ENCODE measurements at regions not wholly inside any gene's neighbourhood (a gene's known extent, or its start where the extent isn't known, plus 50 kb on each side); places are given as distances from the start of the nearest gene placed in this dataset.

DNA sequence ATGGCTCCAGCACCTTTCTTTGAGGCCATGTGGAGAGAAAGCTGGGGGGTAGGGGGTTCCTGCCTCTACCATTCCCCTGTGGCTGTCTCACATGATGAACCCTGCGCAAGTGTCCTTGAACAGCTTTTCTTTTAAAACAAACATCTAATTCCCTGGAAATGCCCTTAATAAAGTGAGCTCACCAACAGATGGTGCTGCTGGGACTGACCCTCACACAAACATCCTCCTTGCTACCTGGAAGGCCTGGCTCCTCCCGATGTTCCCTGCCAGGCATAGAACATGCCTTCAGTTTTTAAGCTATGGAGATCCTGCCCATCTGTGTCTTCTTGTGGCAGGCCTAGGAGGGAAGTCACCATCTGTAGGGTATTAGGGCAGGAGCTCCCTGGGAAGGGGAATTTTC lies 60.7 kb upstream of the GATA6 start:
- DNase-seq (ENCODE audit: low read depth), result no peak
- in situ Hi-C loops (cut with HindIII; ENCODE audit: low sequenced_read_pairs), result no loop called here
- H3K4me3 ChIP-seq (ENCODE audit: low read depth, low read length), result no peak overlapping the region
- TF ChIP-seq, protein P1, sequence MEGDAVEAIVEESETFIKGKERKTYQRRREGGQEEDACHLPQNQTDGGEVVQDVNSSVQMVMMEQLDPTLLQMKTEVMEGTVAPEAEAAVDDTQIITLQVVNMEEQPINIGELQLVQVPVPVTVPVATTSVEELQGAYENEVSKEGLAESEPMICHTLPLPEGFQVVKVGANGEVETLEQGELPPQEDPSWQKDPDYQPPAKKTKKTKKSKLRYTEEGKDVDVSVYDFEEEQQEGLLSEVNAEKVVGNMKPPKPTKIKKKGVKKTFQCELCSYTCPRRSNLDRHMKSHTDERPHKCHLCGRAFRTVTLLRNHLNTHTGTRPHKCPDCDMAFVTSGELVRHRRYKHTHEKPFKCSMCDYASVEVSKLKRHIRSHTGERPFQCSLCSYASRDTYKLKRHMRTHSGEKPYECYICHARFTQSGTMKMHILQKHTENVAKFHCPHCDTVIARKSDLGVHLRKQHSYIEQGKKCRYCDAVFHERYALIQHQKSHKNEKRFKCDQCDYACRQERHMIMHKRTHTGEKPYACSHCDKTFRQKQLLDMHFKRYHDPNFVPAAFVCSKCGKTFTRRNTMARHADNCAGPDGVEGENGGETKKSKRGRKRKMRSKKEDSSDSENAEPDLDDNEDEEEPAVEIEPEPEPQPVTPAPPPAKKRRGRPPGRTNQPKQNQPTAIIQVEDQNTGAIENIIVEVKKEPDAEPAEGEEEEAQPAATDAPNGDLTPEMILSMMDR (IDR thresholded peaks at IDR 0.05; ENCODE audit: low read depth, low read length, missing control alignments), result peak; percentile 21

DNA sequence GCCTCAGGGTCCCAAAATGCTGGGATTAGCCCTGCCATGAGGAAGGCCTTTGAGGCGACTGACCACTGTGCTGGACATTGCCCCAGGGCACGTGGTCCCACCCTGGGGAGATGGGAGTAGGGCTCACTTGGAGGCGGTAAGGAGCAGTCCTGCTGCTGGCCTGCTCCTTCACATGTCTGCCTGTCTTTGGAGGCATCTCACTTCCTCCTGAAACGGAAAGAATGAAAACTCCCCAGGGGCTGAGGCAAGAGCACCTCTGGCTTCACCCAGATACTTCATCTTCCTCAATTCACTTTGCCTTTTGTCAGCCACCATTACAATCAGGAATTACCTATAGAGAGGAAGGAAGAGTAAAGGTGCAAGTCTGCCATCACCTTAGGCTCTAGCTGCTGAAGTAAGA lies 59.9 kb upstream of the GATA6 start:
- TF ChIP-seq, protein P1 (IDR thresholded peaks at IDR 0.05; ENCODE audit: low read depth, low read length, missing control alignments), result no peak
- in situ Hi-C loops (cut with HindIII; ENCODE audit: low sequenced_read_pairs), result no loop called here
- H3K4me3 ChIP-seq (ENCODE audit: low read depth, low read length), result no peak overlapping the region
- no peak for DNase-seq (ENCODE audit: low read depth)

DNA sequence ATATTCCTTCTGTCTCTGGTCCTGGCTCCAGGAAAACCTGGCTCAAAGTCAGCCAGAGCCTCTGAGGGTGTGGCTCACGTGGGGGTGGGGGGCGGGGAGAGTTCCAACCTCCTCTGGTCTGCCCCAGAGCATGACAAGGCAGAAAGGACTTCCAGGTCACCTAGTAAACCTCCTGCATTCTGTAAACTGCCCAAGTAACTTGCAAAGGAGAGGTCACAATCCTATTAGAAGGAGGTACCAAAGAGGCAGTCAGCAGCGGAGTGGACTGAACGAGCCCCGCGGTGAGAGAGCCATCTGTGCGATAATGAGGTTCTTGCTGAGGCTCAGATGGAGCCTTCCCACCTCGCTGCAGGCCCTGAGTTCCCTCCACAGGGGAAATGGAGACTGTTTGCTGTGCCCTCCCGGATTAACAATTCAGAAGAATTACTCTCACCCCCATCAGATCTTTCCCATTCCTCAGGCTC lies 58.9 kb upstream of the GATA6 start:
- no peak for DNase-seq (ENCODE audit: low read depth)
- H3K4me3 ChIP-seq (ENCODE audit: low read depth, low read length), result no peak overlapping the region
- in situ Hi-C loops (cut with HindIII; ENCODE audit: low sequenced_read_pairs), result no loop called here
- TF ChIP-seq, protein P1 (IDR thresholded peaks at IDR 0.05; ENCODE audit: low read depth, low read length, missing control alignments), result no peak

- TF ChIP-seq, protein P1 (IDR thresholded peaks at IDR 0.05; ENCODE audit: low read depth, low read length, missing control alignments), result no peak
- no peak overlapping the region for H3K4me3 ChIP-seq (ENCODE audit: low read depth, low read length)
- in situ Hi-C loops (cut with HindIII; ENCODE audit: low sequenced_read_pairs), result no loop called here
- DNase-seq (ENCODE audit: low read depth), result no peak
Observed at GRCh38 chr18:22112215-22112614, 57.2 kb upstream of the GATA6 start.

GRCh38 chr18:22113144-22113844 lies 56.1 kb upstream of the GATA6 start:
- H3K4me3 ChIP-seq (ENCODE audit: low read depth, low read length), result no peak overlapping the region
- in situ Hi-C loops (cut with HindIII; ENCODE audit: low sequenced_read_pairs), result no loop called here
- TF ChIP-seq, protein P1 (IDR thresholded peaks at IDR 0.05; ENCODE audit: low read depth, low read length, missing control alignments), result no peak
- no peak for DNase-seq (ENCODE audit: low read depth)

DNA sequence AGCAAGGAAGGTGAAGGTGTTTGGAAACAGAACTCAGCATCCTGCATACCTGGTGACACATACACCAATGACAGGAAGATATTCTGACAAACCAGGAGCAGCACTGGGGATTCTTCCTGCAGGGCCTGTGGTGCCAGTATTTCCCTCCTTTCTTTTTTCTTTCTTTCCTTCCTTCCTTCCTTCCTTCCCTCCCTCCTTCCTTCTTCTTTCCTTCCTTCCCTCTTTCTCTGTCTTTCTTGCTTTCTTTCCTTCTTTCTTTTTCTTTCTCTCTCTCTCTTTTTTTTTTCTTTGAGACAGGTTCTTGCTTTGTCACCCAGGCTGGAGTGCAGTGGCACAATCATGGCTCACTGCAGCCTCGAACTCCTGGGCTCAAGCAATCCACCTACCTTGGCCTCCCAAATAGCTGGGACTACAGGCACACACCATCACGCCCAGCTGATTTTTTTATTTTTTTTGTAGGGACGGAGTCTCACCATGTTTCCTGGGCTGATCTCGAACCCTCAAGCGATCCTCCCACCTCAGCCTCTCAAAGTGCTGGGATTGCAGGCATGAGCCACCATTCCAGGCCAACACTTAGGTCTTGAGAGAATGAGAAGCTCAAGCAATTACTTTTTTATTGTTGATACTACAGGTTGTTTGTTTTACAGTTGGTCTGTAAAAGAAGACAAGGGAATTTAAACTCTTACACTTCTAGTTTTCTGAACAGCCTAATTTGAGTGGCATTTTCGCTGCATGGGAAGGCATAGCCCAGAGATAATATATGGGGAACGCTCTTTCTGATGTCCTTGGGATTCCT lies 54.7 kb upstream of the GATA6 start:
- DNase-seq (ENCODE audit: low read depth), result no peak
- in situ Hi-C loops (cut with HindIII; ENCODE audit: low sequenced_read_pairs), result no loop called here
- TF ChIP-seq, protein P1 (IDR thresholded peaks at IDR 0.05; ENCODE audit: low read depth, low read length, missing control alignments), result no peak
- H3K4me3 ChIP-seq (ENCODE audit: low read depth, low read length), result no peak overlapping the region

Data from astrocyte of the cerebellum (primary cell).